SK-N-SH (cell line): ENCODE measurements at regions not wholly inside any gene's neighbourhood (a gene's known extent, or its start where the extent isn't known, plus 50 kb on each side); places are given as distances from the start of the nearest gene placed in this dataset.

Experiments
- CTCF ChIA-PET: fragments of 300-600, 350-600 bp; formaldehyde crosslinking; extraction: SDS; loops from one replicate; lab custom pipeline; 2021; lab: Yijun Ruan, JAX
- POLR2A ChIA-PET: fragments of 350-600 bp; sonication (Branson Sonifier 250); formaldehyde crosslinking; extraction: SDS; loops from one replicate; lab custom pipeline; 2020; ENCODE audit warnings: antibody characterized with exemption, inconsistent platforms; lab: Yijun Ruan, JAX
- DNase-seq: peaks from one replicate; pipeline ENCODE4 v3.0.0; 2012
- H2AFZ ChIP-seq: fragments of 200-600 bp; sonication (generic); 2 replicates; pipeline ENCODE4 v1.8.1; 2016; ENCODE audit warnings: antibody characterized with exemption, mild to moderate bottlenecking, low read depth
- H3F3A ChIP-seq: fragments of 200-600 bp; sonication (generic); replicated peaks from 2 replicates; pipeline ENCODE3; 2016; ENCODE audit warnings: antibody characterized with exemption, mild to moderate bottlenecking; ENCODE audit not compliant: insufficient read depth
- H3K27ac ChIP-seq, 2 experiments: fragments of 200-500 bp in 1 of 2; fragments of 200-600 bp in 1 of 2; sonication (Bioruptor generic) in 1 of 2; sonication (generic), shearing (Covaris generic) in 1 of 2; 2 replicates each; pipeline versions ENCODE4 v1.5.1 to v1.6.1; 2014 to 2016; ENCODE audit warnings: low read depth in 2 of 2, inconsistent platforms in 1 of 2, low read length in 1 of 2, mild to moderate bottlenecking in 1 of 2, mixed read lengths in 1 of 2
- H3K27me3 ChIP-seq: fragments of 200-600 bp; sonication (generic), shearing (Covaris generic); 2 replicates; pipeline ENCODE4 v1.6.1; 2016; ENCODE audit warnings: mixed run types; ENCODE audit not compliant: insufficient read depth
- H3K36me3 ChIP-seq, 2 experiments: fragments of 200-500 bp in 1 of 2; fragments of 200-600 bp in 1 of 2; sonication (Bioruptor generic) in 1 of 2; sonication (generic) in 1 of 2; replicated peaks in 1 of 2; 2 replicates each; pipeline versions ENCODE3 to v1.5.1; 2014 to 2016; ENCODE audit warnings: low read length in 1 of 2, mild to moderate bottlenecking in 1 of 2; ENCODE audit not compliant: insufficient read depth in 2 of 2, control insufficient read depth in 1 of 2
- H3K4me1 ChIP-seq, 2 experiments: fragments of 200-500 bp in 1 of 2; fragments of 200-600 bp in 1 of 2; sonication (Bioruptor generic) in 1 of 2; sonication (generic), shearing (Covaris generic) in 1 of 2; 2 replicates each; pipeline versions ENCODE4 v1.5.1 to v1.6.1; 2014 to 2016; ENCODE audit warnings: low read depth in 1 of 2, low read length in 1 of 2, mixed run types in 1 of 2; ENCODE audit not compliant: insufficient read depth in 2 of 2, control insufficient read depth in 1 of 2
- H3K4me2 ChIP-seq: fragments of 200-600 bp; sonication (generic), shearing (Covaris generic); 2 replicates; pipeline ENCODE4 v1.6.1; 2017; ENCODE audit warnings: mixed run types
- H3K4me3 ChIP-seq, 2 experiments: fragments of 200-500 bp in 1 of 2; fragments of 200-600 bp in 1 of 2; sonication (Bioruptor generic) in 1 of 2; sonication (generic), shearing (Covaris generic) in 1 of 2; 2 replicates each; pipeline versions ENCODE4 v1.5.1 to v1.8.1; 2014 to 2016; ENCODE audit warnings: low read depth in 2 of 2, inconsistent platforms in 1 of 2, low read length in 1 of 2, mild to moderate bottlenecking in 1 of 2, mixed read lengths in 1 of 2, moderate library complexity in 1 of 2
- H3K79me2 ChIP-seq: fragments of 200-600 bp; sonication (generic); 2 replicates; pipeline ENCODE4 v1.8.1; 2017; ENCODE audit warnings: mild to moderate bottlenecking; ENCODE audit not compliant: insufficient read depth
- H3K9ac ChIP-seq: fragments of 200-600 bp; sonication (generic); 2 replicates; pipeline ENCODE4 v1.6.1; 2017; ENCODE audit warnings: mixed run types
- H3K9me2 ChIP-seq: fragments of 200-600 bp; sonication (generic); 2 replicates; pipeline ENCODE4 v1.6.1; 2017; ENCODE audit warnings: mixed run types
- H3K9me3 ChIP-seq: fragments of 200-600 bp; sonication (generic); 2 replicates; pipeline ENCODE4 v1.6.1; 2017; ENCODE audit warnings: mixed run types, mild to moderate bottlenecking, moderate library complexity
- H4K20me1 ChIP-seq: fragments of 200-600 bp; sonication (generic); 2 replicates; pipeline ENCODE4 v1.6.1; 2017; ENCODE audit warnings: mild to moderate bottlenecking, mixed run types; ENCODE audit not compliant: insufficient read depth
- CTCF ChIP-seq: fragments of 200-600 bp; sonication (generic); IDR thresholded peaks from 2 replicates; pipeline ENCODE4 v1.6.1; 2017; ENCODE audit warnings: antibody characterized with exemption, mild to moderate bottlenecking, moderate library complexity
- ELF1 ChIP-seq: IDR thresholded peaks from 2 replicates; pipeline ENCODE4 v1.4.0; 2012
- EP300 ChIP-seq, 2 experiments: IDR thresholded peaks; 2 replicates each; pipeline versions ENCODE4 v1.4.0 to v1.6.1; 2012; ENCODE audit warnings: borderline replicate concordance in 1 of 2, low read depth in 1 of 2, low read length in 1 of 2
- FOSL2 ChIP-seq: IDR thresholded peaks from 2 replicates; pipeline ENCODE4 v1.4.0; 2012; ENCODE audit warnings: low read depth, mild to moderate bottlenecking, moderate library complexity, borderline replicate concordance
- FOXJ3 ChIP-seq: sonication (generic); formaldehyde crosslinking; IDR thresholded peaks from 2 replicates; pipeline ENCODE4 v1.5.1; 2020; ENCODE audit warnings: mild to moderate bottlenecking, missing genetic modification reagents
- FOXM1 ChIP-seq: IDR thresholded peaks from 2 replicates; pipeline ENCODE4 v1.4.0; 2012; ENCODE audit warnings: low read depth, mild to moderate bottlenecking
- GATA2 ChIP-seq: sonication (generic); formaldehyde crosslinking; IDR thresholded peaks from 2 replicates; pipeline ENCODE4 v1.5.0; 2020; ENCODE audit warnings: mild to moderate bottlenecking, missing genetic modification reagents
- JUND ChIP-seq: IDR thresholded peaks from 2 replicates; pipeline ENCODE4 v1.4.0; 2012
- MXI1 ChIP-seq: IDR thresholded peaks from 2 replicates; pipeline ENCODE4 v1.6.1; 2012; ENCODE audit warnings: mild to moderate bottlenecking, low read depth, low read length, improper control_type of control experiment
- POLR2AphosphoS5 ChIP-seq: IDR thresholded peaks from 2 replicates; pipeline ENCODE4 v1.6.1; 2012; ENCODE audit warnings: low read depth, low read length
- RAD21 ChIP-seq: IDR thresholded peaks from 2 replicates; pipeline ENCODE4 v1.6.1; 2012; ENCODE audit warnings: mild to moderate bottlenecking, low read length
- RCOR1 ChIP-seq: fragments of 150-350 bp; IDR thresholded peaks from 2 replicates; pipeline ENCODE4 v1.6.1; 2017; ENCODE audit warnings: antibody characterized with exemption, low read length
- REST ChIP-seq: IDR thresholded peaks from 2 replicates; pipeline ENCODE4 v1.6.1; 2012; ENCODE audit warnings: mild to moderate bottlenecking, low read depth, low read length, moderate library complexity
- TAF1 ChIP-seq: IDR thresholded peaks from 2 replicates; pipeline ENCODE4 v1.6.1; 2012; ENCODE audit warnings: low read depth, mild to moderate bottlenecking, low read length, moderate library complexity, borderline replicate concordance
- TEAD4 ChIP-seq: IDR thresholded peaks from 2 replicates; pipeline ENCODE4 v1.4.0; 2012; ENCODE audit warnings: mild to moderate bottlenecking, borderline replicate concordance; ENCODE audit not compliant: insufficient read depth
- USF2 ChIP-seq: fragments of 150-350 bp; IDR thresholded peaks from 2 replicates; pipeline ENCODE4 v1.6.1; 2017; ENCODE audit warnings: antibody characterized with exemption, low read length, low read depth, borderline replicate concordance
- WGBS: methylation state at CpG from one replicate; pipeline ENCODE4 v1.1.6; 2017; ENCODE audit warnings: low lambda C conversion rate; 5-methylcytosine and 5-hydroxymethylcytosine counted together

- Histone ChIP-seq H3K79me2 (no peaks in the 10 kb centered on the region), H3K4me1 (peaks cover 0 to 7% of the 10 kb centered on the region in 2 experiments; a peak in 2 of 4 replicates), H2AFZ (no peak overlapping the region), H3K9me2 (no peaks in the 10 kb centered on the region), H3K9me3 (no peaks in the 10 kb centered on the region), H3K27ac (no peak overlapping the region), H4K20me1 (no peaks in the 10 kb centered on the region), H3K36me3 (no peaks in the 10 kb centered on the region), H3K4me2 (no peak overlapping the region), H3K9ac (no peak overlapping the region), H3F3A (no peaks in the 10 kb centered on the region), H3K4me3 (no peak overlapping the region), H3K27me3 (no peaks in the 10 kb centered on the region)
- TF ChIP-seq REST (no peak), POLR2AphosphoS5 (no peak), RAD21 (0 out of 2 replicates have a peak, but pooled peaks have one; percentile 17), JUND (no peak), GATA2 (CRISPR knock-in tag) (peak; percentile 89), TAF1 (no peak), FOXM1 (no peak), RCOR1 (peak; percentile 73), EP300 (IDR thresholded peaks at IDR 0.05; ENCODE audit: borderline replicate concordance in 1 of 2, low read depth in 1 of 2, low read length in 1 of 2) (peak in 1 of 2 experiments; percentile 46; a peak in 2 of 4 replicates), CTCF (no peak), MXI1 (no peak; the same call in 1 of the 2 replicates), TEAD4 (no peak)
- CTCF ChIA-PET: interaction anchor here (0.8 to 1.7 kb wide), 2 partner anchors 10 to 63 kb away, joined by 3 to 5 read pairs; no protein-coding TSS in a partner anchor
- WGBS: 30% methylated on average over 4 of the region's 4 CpGs
- POLR2A ChIA-PET: no interaction called here
- peak; percentile 30 for DNase-seq
These were observed 170.0 kb upstream of the PHF14 start for GRCh38 chr7:10803720-10804119.

- Histone ChIP-seq H3K27me3 (no peaks in the 10 kb centered on the region), H2AFZ (no peak overlapping the region), H3K79me2 (no peaks in the 10 kb centered on the region), H3K4me1 (peaks cover 0 to 7% of the 10 kb centered on the region in 2 experiments; a peak in 2 of 4 replicates), H3K9me2 (no peaks in the 10 kb centered on the region), H3K9ac (no peak overlapping the region), H3K9me3 (no peaks in the 10 kb centered on the region), H3K4me3 (no peak overlapping the region), H3K4me2 (no peak overlapping the region), H3F3A (no peaks in the 10 kb centered on the region), H4K20me1 (no peaks in the 10 kb centered on the region), H3K36me3 (no peaks in the 10 kb centered on the region), H3K27ac (no peak overlapping the region)
- POLR2A ChIA-PET: no interaction called here
- CTCF ChIA-PET: interaction anchor here (0.6 kb wide), 1 partner anchor 115 kb away, joined by 3 read pairs; no protein-coding TSS in a partner anchor
- DNase-seq: no peak
- 53% methylated on average over 5 of the region's 5 CpGs for WGBS
- TF ChIP-seq FOXM1 (no peak), ELF1 (no peak), FOXJ3 (no peak), TEAD4 (no peak), CTCF (no peak), FOSL2 (no peak), USF2 (no peak), RAD21 (no peak)
These were observed 168.9 kb upstream of the PHF14 start for GRCh38 chr7:10804770-10805169.
